Astrocyte (in vitro differentiated cells and primary cell): ENCODE measurements at regions not wholly inside any gene's neighbourhood (a gene's known extent, or its start where the extent isn't known, plus 50 kb on each side); places are given as distances from the start of the nearest gene placed in this dataset.
"Not testable (repeated sequence)": the region's sequence is repeated elsewhere in the genome, so short reads cannot be mapped to it uniquely, and the experiment has no call there.

Experiments
- DNase-seq: peaks from one replicate; pipeline ENCODE4 v3.0.0-alpha.2; 2010; ENCODE audit warnings: low read depth
- FAIRE-seq: peaks from 2 replicates; lab custom pipeline; 2011; peaks lifted over from hg19 to GRCh38; lab: Jason Lieb, UNC
- H2AFZ ChIP-seq: 2 replicates; pipeline ENCODE4 v1.6.0; 2012; ENCODE audit warnings: low read depth, low read length, inconsistent platforms
- H3K27ac ChIP-seq: 2 replicates; pipeline ENCODE4 v1.5.1; 2011; ENCODE audit warnings: low read depth, low read length, inconsistent platforms
- H3K27me3 ChIP-seq: 2 replicates; pipeline ENCODE4 v1.6.0; 2011; ENCODE audit warnings: low read length, inconsistent platforms; ENCODE audit not compliant: insufficient read depth
- H3K36me3 ChIP-seq: 2 replicates; pipeline ENCODE4 v1.5.1; 2011; ENCODE audit warnings: low read length, inconsistent platforms; ENCODE audit not compliant: insufficient read depth
- H3K4me1 ChIP-seq: 2 replicates; pipeline ENCODE4 v1.5.1; 2011; ENCODE audit warnings: low read length, inconsistent platforms; ENCODE audit not compliant: insufficient read depth
- H3K4me2 ChIP-seq: 2 replicates; pipeline ENCODE4 v1.6.0; 2012; ENCODE audit warnings: low read length, inconsistent platforms
- H3K4me3 ChIP-seq: 2 replicates; pipeline ENCODE4 v1.5.1; 2011; ENCODE audit warnings: low read depth, mild to moderate bottlenecking, low read length, inconsistent platforms; ENCODE audit not compliant: insufficient read depth
- H3K79me2 ChIP-seq: 2 replicates; pipeline ENCODE4 v1.6.0; 2012; ENCODE audit warnings: mild to moderate bottlenecking, low read length, inconsistent platforms; ENCODE audit not compliant: insufficient read depth
- H3K9ac ChIP-seq: 2 replicates; pipeline ENCODE4 v1.6.0; 2012; ENCODE audit warnings: mild to moderate bottlenecking, low read length, inconsistent platforms
- H3K9me3 ChIP-seq: 2 replicates; pipeline ENCODE4 v1.5.1; 2012; ENCODE audit warnings: low read depth, mild to moderate bottlenecking, low read length, inconsistent platforms; ENCODE audit not compliant: insufficient read depth
- H4K20me1 ChIP-seq: 2 replicates; pipeline ENCODE4 v1.6.0; 2012; ENCODE audit warnings: low read length, inconsistent platforms; ENCODE audit not compliant: insufficient read depth
- H3K27ac Mint-ChIP-seq: one replicate; pipeline ENCODE4 v1.8.0; 2021; ENCODE audit warnings: mild to moderate bottlenecking, mixed read lengths; ENCODE audit not compliant: unreplicated experiment
- H3K27me3 Mint-ChIP-seq: one replicate; pipeline ENCODE4 v1.8.0; 2021; ENCODE audit warnings: low read depth, mixed read lengths; ENCODE audit not compliant: unreplicated experiment
- H3K36me3 Mint-ChIP-seq: one replicate; pipeline ENCODE4 v1.8.0; 2021; ENCODE audit warnings: low read depth, mixed read lengths; ENCODE audit not compliant: unreplicated experiment
- H3K4me1 Mint-ChIP-seq: one replicate; pipeline ENCODE4 v1.8.0; 2021; ENCODE audit warnings: low read depth, mixed read lengths; ENCODE audit not compliant: unreplicated experiment
- H3K4me3 Mint-ChIP-seq: one replicate; pipeline ENCODE4 v1.8.0; 2021; ENCODE audit warnings: mild to moderate bottlenecking, moderate library complexity, mixed read lengths; ENCODE audit not compliant: unreplicated experiment
- H3K9me3 Mint-ChIP-seq: one replicate; pipeline ENCODE4 v1.8.0; 2021; ENCODE audit warnings: mild to moderate bottlenecking, mixed read lengths; ENCODE audit not compliant: unreplicated experiment
- CTCF ChIP-seq: IDR thresholded peaks from 2 replicates; pipeline ENCODE4 v1.5.1; 2011; ENCODE audit warnings: low read depth, mild to moderate bottlenecking, inconsistent platforms, low read length, moderate library complexity; ENCODE audit not compliant: insufficient read depth
- EZH2 ChIP-seq: IDR thresholded peaks from 2 replicates; pipeline ENCODE4 v1.6.1; 2012; ENCODE audit warnings: mild to moderate bottlenecking, low read length, inconsistent platforms; ENCODE audit not compliant: insufficient read depth

- FAIRE-seq, result no peak
- H3K27ac ChIP-seq, result peak overlapping the region; percentile 75
Observed at GRCh38 chr10:60524541-60524940, 134.9 kb upstream of the ANK3 start.

GRCh38 chr10:60523371-60523770 lies 133.7 kb upstream of the ANK3 start:
- H3K79me2 ChIP-seq, DNase-seq, H3K9me3 ChIP-seq, H3K27ac Mint-ChIP-seq, H3K4me2 ChIP-seq, H4K20me1 ChIP-seq, H3K36me3 ChIP-seq, H2AFZ ChIP-seq, FAIRE-seq, H3K4me3 Mint-ChIP-seq, H3K4me3 ChIP-seq, H3K27ac ChIP-seq, H3K9ac ChIP-seq, H3K27me3 Mint-ChIP-seq, H3K36me3 Mint-ChIP-seq, H3K27me3 ChIP-seq: not testable (repeated sequence)
- peaks cover 32% of the 10 kb centered on the region for H3K4me1 Mint-ChIP-seq
- H3K9me3 Mint-ChIP-seq, result peaks cover 10% of the 10 kb centered on the region
- H3K4me1 ChIP-seq, result peaks cover 28% of the 10 kb centered on the region

More at GRCh38 chr10:60524541-60524940, 134.9 kb upstream of the ANK3 start:
- H3K27me3 Mint-ChIP-seq, result no peaks in the 10 kb centered on the region
- no peaks in the 10 kb centered on the region for H3K9me3 ChIP-seq
- H3K4me1 Mint-ChIP-seq, result peaks cover 32% of the 10 kb centered on the region
- H3K79me2 ChIP-seq, result no peaks in the 10 kb centered on the region
- no peaks in the 10 kb centered on the region for H4K20me1 ChIP-seq
- TF ChIP-seq CTCF (no peak), EZH2 (no peak)
- peaks cover 2% of the 10 kb centered on the region for H3K36me3 Mint-ChIP-seq
- no peak overlapping the region for H3K4me3 ChIP-seq
- H3K4me3 Mint-ChIP-seq, result no peak overlapping the region
- peaks cover 28% of the 10 kb centered on the region for H3K4me1 ChIP-seq
- no peak overlapping the region for H2AFZ ChIP-seq
- peak; percentile 95 for DNase-seq
- no peak overlapping the region for H3K9ac ChIP-seq
- H3K9me3 Mint-ChIP-seq, result peaks cover 10% of the 10 kb centered on the region
- no peaks in the 10 kb centered on the region for H3K27me3 ChIP-seq
- H3K36me3 ChIP-seq, result no peaks in the 10 kb centered on the region
- H3K27ac Mint-ChIP-seq, result peak overlapping the region; percentile 80
- no peak overlapping the region for H3K4me2 ChIP-seq

- peak overlapping the region; percentile 51 for H3K9ac ChIP-seq
- Mint-ChIP-seq H3K4me1 (peaks cover 32% of the 10 kb centered on the region), H3K27ac (peak overlapping the region; percentile 23), H3K4me3 (no peak overlapping the region), H3K9me3 (peaks cover 10% of the 10 kb centered on the region), H3K36me3 (peaks cover 2% of the 10 kb centered on the region), H3K27me3 (no peaks in the 10 kb centered on the region)
- H4K20me1 ChIP-seq, result no peaks in the 10 kb centered on the region
- H3K4me3 ChIP-seq, result no peak overlapping the region
- no peaks in the 10 kb centered on the region for H3K36me3 ChIP-seq
- DNase-seq (no peak), FAIRE-seq (no peak)
- H3K9me3 ChIP-seq, result no peaks in the 10 kb centered on the region
- peak overlapping the region; percentile 72 for H3K4me2 ChIP-seq
- H3K79me2 ChIP-seq, result no peaks in the 10 kb centered on the region
- no peaks in the 10 kb centered on the region for H3K27me3 ChIP-seq
- peak overlapping the region; percentile 82 for H3K27ac ChIP-seq
- TF ChIP-seq EZH2 (no peak), CTCF (no peak)
- peaks cover 32% of the 10 kb centered on the region for H3K4me1 ChIP-seq
- H2AFZ ChIP-seq, result no peak overlapping the region
Observed at GRCh38 chr10:60522617-60523016, 132.9 kb upstream of the ANK3 start.
